ENCODE measurements at regions not wholly inside any gene's neighbourhood (a gene's known extent, or its start where the extent isn't known, plus 50 kb on each side); places are given as distances from the start of the nearest gene placed in this dataset.

- DNase-seq (ENCODE audit: low spot score) = no peak
- BruUV-seq (replicated peaks) = no TSS peak
- Histone ChIP-seq H3K36me3 (replicated peaks in 1 of 2; ENCODE audit: control insufficient read depth in 1 of 2, insufficient read depth in 2 of 2, low read length in 2 of 2) (no peaks in the 10 kb centered on the region), H3K4me2 (ENCODE audit: low read depth, low read length) (no peak overlapping the region), H3K9me3 (ENCODE audit: low read length) (no peaks in the 10 kb centered on the region), H4K20me1 (ENCODE audit: insufficient read depth, low read length) (no peaks in the 10 kb centered on the region), H3K4me1 (ENCODE audit: insufficient read depth, low read length) (no peaks in the 10 kb centered on the region), H3K27ac (ENCODE audit: extremely low read length, insufficient read depth, low read length) (no peak overlapping the region), H3K9ac (ENCODE audit: insufficient read depth, low read depth, low read length) (no peak overlapping the region), H3K79me2 (ENCODE audit: insufficient read depth, low read length) (no peaks in the 10 kb centered on the region), H3K4me3 (replicated peaks in 1 of 3; ENCODE audit: insufficient read depth in 1 of 3, low read depth in 2 of 3, low read length in 3 of 3) (no peak overlapping the region), H2AFZ (ENCODE audit: low read length) (no peak overlapping the region), H3K27me3 (ENCODE audit: control insufficient read depth in 1 of 2, insufficient read depth in 2 of 2, low read length in 2 of 2) (no peaks in the 10 kb centered on the region)
- POLR2A ChIA-PET = no interaction called here
- in situ Hi-C loops (cut with HindIII; ENCODE audit: extremely low pct_ligation_motif_present, low pct_unique_long_range_greater_than_20kb) = no loop called here
- intact Hi-C loops (cut with micrococcal nuclease; ENCODE audit: unreplicated experiment) = loop anchor here (2.0 kb wide), 1 partner anchor 88 kb away; no protein-coding TSS in a partner anchor
- CTCF ChIA-PET (ENCODE audit: low intra/inter-chr PET ratio, low total read pairs) = no interaction called here
- WGBS (ENCODE audit: low lambda C conversion rate) = 78% methylated on average over 1 of the region's 1 CpG
- FAIRE-seq = no peak
- ATAC-seq = no peak
- TF ChIP-seq ZNF652 (CRISPR knock-in tag; IDR thresholded peaks at IDR 0.05; ENCODE audit: borderline replicate concordance, low read depth) (peak; percentile 83), STAG1 (CRISPR knock-in tag; IDR thresholded peaks at IDR 0.05) (peak; percentile 45), XRCC5 (optimal IDR thresholded peaks at IDR 0.05; ENCODE audit: low read length) (no peak), CTCF (CRISPR knock-in tag; IDR thresholded peaks at IDR 0.05) (peak; percentile 32; the same call in 1 of the 2 replicates), SMC3 (IDR thresholded peaks at IDR 0.05; ENCODE audit: low read length) (peak; percentile 17; the same call in 1 of the 2 replicates)
These were observed 112.1 kb upstream of the EOLA2 start for GRCh38 chrX:150050387-150050786.

GRCh38 chrX:150051096-150051495, 112.8 kb upstream of the EOLA2 start:
- intact Hi-C loops (cut with micrococcal nuclease; ENCODE audit: unreplicated experiment) (loop anchor here (2.0 kb wide), 1 partner anchor 88 kb away; no protein-coding TSS in a partner anchor), in situ Hi-C loops (cut with HindIII; ENCODE audit: extremely low pct_ligation_motif_present, low pct_unique_long_range_greater_than_20kb) (no loop called here)
- Histone ChIP-seq H3K79me2 (ENCODE audit: insufficient read depth, low read length) (no peaks in the 10 kb centered on the region), H3K27me3 (ENCODE audit: control insufficient read depth in 1 of 2, insufficient read depth in 2 of 2, low read length in 2 of 2) (no peaks in the 10 kb centered on the region), H3K4me1 (ENCODE audit: insufficient read depth, low read length) (no peaks in the 10 kb centered on the region), H4K20me1 (ENCODE audit: insufficient read depth, low read length) (no peaks in the 10 kb centered on the region), H3K4me2 (ENCODE audit: low read depth, low read length) (no peak overlapping the region), H3K9me3 (ENCODE audit: low read length) (no peaks in the 10 kb centered on the region), H3K4me3 (replicated peaks in 1 of 3; ENCODE audit: insufficient read depth in 1 of 3, low read depth in 2 of 3, low read length in 3 of 3) (no peak overlapping the region), H2AFZ (ENCODE audit: low read length) (no peak overlapping the region), H3K9ac (ENCODE audit: insufficient read depth, low read depth, low read length) (no peak overlapping the region), H3K36me3 (replicated peaks in 1 of 2; ENCODE audit: control insufficient read depth in 1 of 2, insufficient read depth in 2 of 2, low read length in 2 of 2) (no peaks in the 10 kb centered on the region), H3K27ac (ENCODE audit: extremely low read length, insufficient read depth, low read length) (no peak overlapping the region)
- BruUV-seq (replicated peaks) = no TSS peak
- DNase-seq (ENCODE audit: low spot score) (no peak), FAIRE-seq (no peak), ATAC-seq (no peak)
- ChIA-PET CTCF (ENCODE audit: low intra/inter-chr PET ratio, low total read pairs) (no interaction called here), POLR2A (no interaction called here)
- WGBS (ENCODE audit: low lambda C conversion rate) = 10% methylated on average over 2 of the region's 2 CpGs
- no peak for TF ChIP-seq ZNF576 (CRISPR knock-in tag; IDR thresholded peaks at IDR 0.05)
- TF ChIP-seq, protein P1, sequence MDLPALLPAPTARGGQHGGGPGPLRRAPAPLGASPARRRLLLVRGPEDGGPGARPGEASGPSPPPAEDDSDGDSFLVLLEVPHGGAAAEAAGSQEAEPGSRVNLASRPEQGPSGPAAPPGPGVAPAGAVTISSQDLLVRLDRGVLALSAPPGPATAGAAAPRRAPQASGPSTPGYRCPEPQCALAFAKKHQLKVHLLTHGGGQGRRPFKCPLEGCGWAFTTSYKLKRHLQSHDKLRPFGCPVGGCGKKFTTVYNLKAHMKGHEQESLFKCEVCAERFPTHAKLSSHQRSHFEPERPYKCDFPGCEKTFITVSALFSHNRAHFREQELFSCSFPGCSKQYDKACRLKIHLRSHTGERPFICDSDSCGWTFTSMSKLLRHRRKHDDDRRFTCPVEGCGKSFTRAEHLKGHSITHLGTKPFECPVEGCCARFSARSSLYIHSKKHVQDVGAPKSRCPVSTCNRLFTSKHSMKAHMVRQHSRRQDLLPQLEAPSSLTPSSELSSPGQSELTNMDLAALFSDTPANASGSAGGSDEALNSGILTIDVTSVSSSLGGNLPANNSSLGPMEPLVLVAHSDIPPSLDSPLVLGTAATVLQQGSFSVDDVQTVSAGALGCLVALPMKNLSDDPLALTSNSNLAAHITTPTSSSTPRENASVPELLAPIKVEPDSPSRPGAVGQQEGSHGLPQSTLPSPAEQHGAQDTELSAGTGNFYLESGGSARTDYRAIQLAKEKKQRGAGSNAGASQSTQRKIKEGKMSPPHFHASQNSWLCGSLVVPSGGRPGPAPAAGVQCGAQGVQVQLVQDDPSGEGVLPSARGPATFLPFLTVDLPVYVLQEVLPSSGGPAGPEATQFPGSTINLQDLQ (CRISPR knock-in tag; IDR thresholded peaks at IDR 0.05) = no peak
- no peak for TF ChIP-seq PPARG (CRISPR knock-in tag; conservative IDR thresholded peaks at IDR 0.05)
- no peak for TF ChIP-seq EZH2 (conservative IDR thresholded peaks at IDR 0.05; ENCODE audit: low read depth, low read length)
- no peak for TF ChIP-seq ZNF430 (CRISPR knock-in tag; IDR thresholded peaks at IDR 0.05)
- no peak for TF ChIP-seq TGIF2 (CRISPR knock-in tag; IDR thresholded peaks at IDR 0.05)
- TF ChIP-seq SRF (IDR thresholded peaks at IDR 0.05; ENCODE audit: low read depth, low read length) = no peak
- TF ChIP-seq FOXK1 (CRISPR knock-in tag; IDR thresholded peaks at IDR 0.05; ENCODE audit: borderline replicate concordance, low read depth) = no peak
- TF ChIP-seq SP5 (CRISPR knock-in tag; IDR thresholded peaks at IDR 0.05; ENCODE audit: borderline replicate concordance, low read depth) = no peak
- TF ChIP-seq HMG20B (CRISPR knock-in tag; conservative IDR thresholded peaks at IDR 0.05) = no peak
- TF ChIP-seq CBFB (CRISPR knock-in tag; IDR thresholded peaks at IDR 0.05) = no peak

Measured in HepG2 (cell line).